ENCODE measurements at regions not wholly inside any gene's neighbourhood (a gene's known extent, or its start where the extent isn't known, plus 50 kb on each side); places are given as distances from the start of the nearest gene placed in this dataset.

DNA sequence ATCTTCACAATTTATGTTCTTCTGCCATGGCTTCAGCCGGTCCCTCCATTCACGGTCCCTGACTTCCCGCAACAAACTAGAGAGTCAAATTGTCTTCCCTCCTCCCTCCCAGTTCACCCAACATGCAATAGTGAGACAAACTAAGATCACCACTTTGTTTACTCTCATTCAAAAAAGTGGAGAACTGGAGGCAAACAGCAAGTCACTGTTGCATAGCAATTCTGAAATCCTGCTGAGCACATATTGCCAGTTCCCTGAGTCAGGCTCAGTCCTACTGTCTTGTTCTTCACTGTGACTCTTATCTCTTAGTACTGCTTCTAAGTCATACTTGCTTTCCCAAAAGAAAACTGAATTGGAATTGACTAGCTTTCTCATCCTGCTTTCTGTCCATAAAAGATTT is 287.2 kb upstream of the SASH1 start:
- POLR2A ChIA-PET = no interaction called here
- no peaks in the 10 kb centered on the region for H3K36me3 Mint-ChIP-seq (ENCODE audit: low read depth)
- no peak for DNase-seq
- intact Hi-C loops (cut with micrococcal nuclease) = no loop called here
- TF ChIP-seq, protein P1, sequence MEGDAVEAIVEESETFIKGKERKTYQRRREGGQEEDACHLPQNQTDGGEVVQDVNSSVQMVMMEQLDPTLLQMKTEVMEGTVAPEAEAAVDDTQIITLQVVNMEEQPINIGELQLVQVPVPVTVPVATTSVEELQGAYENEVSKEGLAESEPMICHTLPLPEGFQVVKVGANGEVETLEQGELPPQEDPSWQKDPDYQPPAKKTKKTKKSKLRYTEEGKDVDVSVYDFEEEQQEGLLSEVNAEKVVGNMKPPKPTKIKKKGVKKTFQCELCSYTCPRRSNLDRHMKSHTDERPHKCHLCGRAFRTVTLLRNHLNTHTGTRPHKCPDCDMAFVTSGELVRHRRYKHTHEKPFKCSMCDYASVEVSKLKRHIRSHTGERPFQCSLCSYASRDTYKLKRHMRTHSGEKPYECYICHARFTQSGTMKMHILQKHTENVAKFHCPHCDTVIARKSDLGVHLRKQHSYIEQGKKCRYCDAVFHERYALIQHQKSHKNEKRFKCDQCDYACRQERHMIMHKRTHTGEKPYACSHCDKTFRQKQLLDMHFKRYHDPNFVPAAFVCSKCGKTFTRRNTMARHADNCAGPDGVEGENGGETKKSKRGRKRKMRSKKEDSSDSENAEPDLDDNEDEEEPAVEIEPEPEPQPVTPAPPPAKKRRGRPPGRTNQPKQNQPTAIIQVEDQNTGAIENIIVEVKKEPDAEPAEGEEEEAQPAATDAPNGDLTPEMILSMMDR (IDR thresholded peaks at IDR 0.05) = no peak
- H3K27ac Mint-ChIP-seq = no peak overlapping the region
- CTCF ChIA-PET = no interaction called here
- no peak for ATAC-seq (ENCODE audit: low read depth)
- H3K4me3 Mint-ChIP-seq = no peak overlapping the region
- peaks cover 3% of the 10 kb centered on the region for H3K9me3 Mint-ChIP-seq
- H3K27me3 Mint-ChIP-seq = no peaks in the 10 kb centered on the region
- H3K4me1 Mint-ChIP-seq = no peaks in the 10 kb centered on the region

- no peak overlapping the region for H3K27ac Mint-ChIP-seq
- no peak overlapping the region for H3K4me3 Mint-ChIP-seq
- H3K36me3 Mint-ChIP-seq (ENCODE audit: low read depth) = no peaks in the 10 kb centered on the region
- H3K27me3 Mint-ChIP-seq = no peaks in the 10 kb centered on the region
- peaks cover 12% of the 10 kb centered on the region for H3K9me3 Mint-ChIP-seq
- CTCF ChIA-PET = no interaction called here
- POLR2A ChIA-PET = no interaction called here
- ATAC-seq (ENCODE audit: low read depth) (no peak), DNase-seq (no peak)
- TF ChIP-seq, protein P1 (IDR thresholded peaks at IDR 0.05) = no peak
- no peaks in the 10 kb centered on the region for H3K4me1 Mint-ChIP-seq
- intact Hi-C loops (cut with micrococcal nuclease) = no loop called here
Observed at GRCh38 chr6:148059869-148060268, 282.8 kb upstream of the SASH1 start.

GRCh38 chr6:148064406-148065134 is 278.1 kb upstream of the SASH1 start:
- CTCF ChIA-PET = no interaction called here
- H3K9me3 Mint-ChIP-seq = peaks cover 12% of the 10 kb centered on the region

GRCh38 chr6:148068437-148069061 is 274.1 kb upstream of the SASH1 start:
- Mint-ChIP-seq H3K27me3 (no peaks in the 10 kb centered on the region), H3K4me1 (no peaks in the 10 kb centered on the region), H3K9me3 (peaks cover 8% of the 10 kb centered on the region), H3K4me3 (no peak overlapping the region), H3K36me3 (ENCODE audit: low read depth) (no peaks in the 10 kb centered on the region), H3K27ac (no peak overlapping the region)
- DNase-seq (no peak), ATAC-seq (ENCODE audit: low read depth) (no peak)
- TF ChIP-seq, protein P1 (IDR thresholded peaks at IDR 0.05) = no peak
- ChIA-PET CTCF (no interaction called here), POLR2A (no interaction called here)
- intact Hi-C loops (cut with micrococcal nuclease) = no loop called here

More at GRCh38 chr6:148064406-148065134, 278.1 kb upstream of the SASH1 start:
- ATAC-seq (ENCODE audit: low read depth) (no peak), DNase-seq (no peak)
- Mint-ChIP-seq H3K27ac (no peak overlapping the region), H3K36me3 (ENCODE audit: low read depth) (no peaks in the 10 kb centered on the region), H3K27me3 (no peaks in the 10 kb centered on the region), H3K4me1 (no peaks in the 10 kb centered on the region), H3K4me3 (no peak overlapping the region)
- TF ChIP-seq, protein P1 (IDR thresholded peaks at IDR 0.05) = no peak
- POLR2A ChIA-PET = no interaction called here
- intact Hi-C loops (cut with micrococcal nuclease) = no loop called here

DNA sequence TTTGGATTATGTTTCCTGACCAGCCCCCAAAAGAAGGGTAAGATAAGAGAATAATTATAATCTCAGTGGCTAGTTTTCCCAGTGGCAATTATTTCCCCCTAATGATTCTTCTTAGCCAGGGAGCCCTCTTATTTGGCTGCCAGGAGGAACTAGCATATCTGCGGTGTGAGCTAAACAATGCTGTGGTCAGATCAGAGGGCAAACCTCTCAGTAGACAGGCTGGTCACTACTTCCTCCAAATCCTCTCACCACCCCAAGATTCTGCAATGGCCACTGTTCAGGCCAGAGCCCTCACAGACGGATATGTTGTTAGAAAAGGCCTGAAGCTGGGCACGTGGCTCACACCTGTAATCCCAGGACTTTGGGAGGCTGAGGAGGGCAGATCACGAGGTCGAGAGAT is 273.4 kb upstream of the SASH1 start:
- no peak for ATAC-seq (ENCODE audit: low read depth)
- intact Hi-C loops (cut with micrococcal nuclease) = no loop called here
- Mint-ChIP-seq H3K9me3 (peaks cover 8% of the 10 kb centered on the region), H3K27ac (no peak overlapping the region), H3K27me3 (no peaks in the 10 kb centered on the region), H3K36me3 (ENCODE audit: low read depth) (no peaks in the 10 kb centered on the region), H3K4me3 (no peak overlapping the region), H3K4me1 (no peaks in the 10 kb centered on the region)
- ChIA-PET POLR2A (no interaction called here), CTCF (no interaction called here)
- no peak for DNase-seq
- TF ChIP-seq, protein P1 (IDR thresholded peaks at IDR 0.05) = no peak
